SK-N-SH (cell line): ENCODE measurements at regions not wholly inside any gene's neighbourhood (a gene's known extent, or its start where the extent isn't known, plus 50 kb on each side); places are given as distances from the start of the nearest gene placed in this dataset.

ENCODE experiments used
- JUND ChIP-seq: IDR thresholded peaks from 2 replicates; pipeline ENCODE4 v1.4.0; 2012
- MXI1 ChIP-seq: IDR thresholded peaks from 2 replicates; pipeline ENCODE4 v1.6.1; 2012; ENCODE audit warnings: mild to moderate bottlenecking, low read depth, low read length, improper control_type of control experiment
- POLR2AphosphoS5 ChIP-seq: IDR thresholded peaks from 2 replicates; pipeline ENCODE4 v1.6.1; 2012; ENCODE audit warnings: low read depth, low read length
- RFX5 ChIP-seq: IDR thresholded peaks from 2 replicates; pipeline ENCODE4 v1.6.1; 2012; ENCODE audit warnings: mild to moderate bottlenecking, improper control_type of control experiment, low read length
- SIN3A ChIP-seq: IDR thresholded peaks from 2 replicates; pipeline ENCODE4 v1.6.1; 2012; ENCODE audit warnings: low read depth, mild to moderate bottlenecking, low read length, moderate library complexity, borderline replicate concordance
- YY1 ChIP-seq: IDR thresholded peaks from 2 replicates; pipeline ENCODE4 v1.4.0; 2012; ENCODE audit warnings: low read depth, mild to moderate bottlenecking
- TF ChIP-seq, protein P1 (sequence below): fragments of 200-600 bp; sonication (generic); IDR thresholded peaks from 2 replicates; pipeline ENCODE4 v1.6.1; 2017; ENCODE audit warnings: antibody characterized with exemption, mild to moderate bottlenecking, moderate library complexity
- TF ChIP-seq, protein P2 (sequence below): IDR thresholded peaks from 2 replicates; pipeline ENCODE4 v1.4.0; 2012; ENCODE audit warnings: low read depth
- TF ChIP-seq, protein P3 (sequence below): IDR thresholded peaks from 2 replicates; pipeline ENCODE4 v1.4.0; 2012; ENCODE audit warnings: low read depth, borderline replicate concordance

DNA sequence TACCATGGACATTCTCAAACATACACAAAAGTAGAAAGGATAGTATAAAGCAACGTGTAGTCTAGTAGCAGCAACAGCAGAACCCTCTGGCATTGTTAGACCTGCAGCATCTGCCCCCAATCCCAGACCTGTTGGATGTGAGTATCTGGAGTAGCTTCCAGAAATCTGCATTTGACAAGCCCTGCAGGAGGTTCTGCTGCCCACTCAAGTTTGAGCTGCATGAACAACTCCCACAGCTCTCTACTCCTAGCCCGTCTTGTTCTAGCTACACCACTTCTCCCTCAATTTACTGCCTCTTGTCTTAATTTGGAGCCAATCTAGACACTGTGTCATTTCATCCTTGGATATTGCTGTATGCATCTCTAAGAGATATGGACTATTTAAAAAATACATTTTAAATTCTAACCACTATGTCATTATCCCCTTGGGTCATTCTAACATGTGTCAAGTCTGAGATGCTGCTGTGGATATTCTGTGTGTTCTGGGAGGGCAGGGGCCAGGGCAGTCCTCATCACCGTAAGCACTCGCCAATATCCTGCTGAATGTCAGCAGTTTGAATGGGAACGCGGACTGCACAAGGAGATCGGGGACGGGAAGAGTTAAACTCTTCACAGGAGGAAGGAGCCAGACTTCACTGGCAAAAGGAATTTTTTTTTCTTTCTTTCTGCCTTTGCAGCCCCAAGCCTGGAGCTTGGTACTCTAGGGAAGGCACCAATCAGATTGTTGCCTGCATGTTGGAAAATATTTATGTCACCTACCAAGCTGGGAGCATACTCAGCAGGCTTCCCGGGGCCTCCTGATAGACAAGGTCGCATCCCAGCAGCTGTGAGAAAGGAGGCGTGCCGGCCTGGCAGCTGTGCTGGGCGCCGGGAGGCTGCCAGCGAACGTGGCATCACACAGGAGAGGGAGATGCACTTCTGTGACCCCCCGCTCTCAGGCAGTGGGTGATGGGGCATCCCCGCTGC, 429.0 kb downstream of the MIAT start:
- TF ChIP-seq, protein P1, sequence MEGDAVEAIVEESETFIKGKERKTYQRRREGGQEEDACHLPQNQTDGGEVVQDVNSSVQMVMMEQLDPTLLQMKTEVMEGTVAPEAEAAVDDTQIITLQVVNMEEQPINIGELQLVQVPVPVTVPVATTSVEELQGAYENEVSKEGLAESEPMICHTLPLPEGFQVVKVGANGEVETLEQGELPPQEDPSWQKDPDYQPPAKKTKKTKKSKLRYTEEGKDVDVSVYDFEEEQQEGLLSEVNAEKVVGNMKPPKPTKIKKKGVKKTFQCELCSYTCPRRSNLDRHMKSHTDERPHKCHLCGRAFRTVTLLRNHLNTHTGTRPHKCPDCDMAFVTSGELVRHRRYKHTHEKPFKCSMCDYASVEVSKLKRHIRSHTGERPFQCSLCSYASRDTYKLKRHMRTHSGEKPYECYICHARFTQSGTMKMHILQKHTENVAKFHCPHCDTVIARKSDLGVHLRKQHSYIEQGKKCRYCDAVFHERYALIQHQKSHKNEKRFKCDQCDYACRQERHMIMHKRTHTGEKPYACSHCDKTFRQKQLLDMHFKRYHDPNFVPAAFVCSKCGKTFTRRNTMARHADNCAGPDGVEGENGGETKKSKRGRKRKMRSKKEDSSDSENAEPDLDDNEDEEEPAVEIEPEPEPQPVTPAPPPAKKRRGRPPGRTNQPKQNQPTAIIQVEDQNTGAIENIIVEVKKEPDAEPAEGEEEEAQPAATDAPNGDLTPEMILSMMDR, result no peak
- TF ChIP-seq, protein P2, sequence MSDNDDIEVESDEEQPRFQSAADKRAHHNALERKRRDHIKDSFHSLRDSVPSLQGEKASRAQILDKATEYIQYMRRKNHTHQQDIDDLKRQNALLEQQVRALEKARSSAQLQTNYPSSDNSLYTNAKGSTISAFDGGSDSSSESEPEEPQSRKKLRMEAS, result no peak
- TF ChIP-seq RFX5, result no peak
- no peak for TF ChIP-seq MXI1
- no peak for TF ChIP-seq YY1
- no peak for TF ChIP-seq JUND
- no peak for TF ChIP-seq POLR2AphosphoS5
- TF ChIP-seq SIN3A, result no peak
- TF ChIP-seq, protein P3, sequence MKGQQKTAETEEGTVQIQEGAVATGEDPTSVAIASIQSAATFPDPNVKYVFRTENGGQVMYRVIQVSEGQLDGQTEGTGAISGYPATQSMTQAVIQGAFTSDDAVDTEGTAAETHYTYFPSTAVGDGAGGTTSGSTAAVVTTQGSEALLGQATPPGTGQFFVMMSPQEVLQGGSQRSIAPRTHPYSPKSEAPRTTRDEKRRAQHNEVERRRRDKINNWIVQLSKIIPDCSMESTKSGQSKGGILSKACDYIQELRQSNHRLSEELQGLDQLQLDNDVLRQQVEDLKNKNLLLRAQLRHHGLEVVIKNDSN, result no peak
